ENCODE measurements at regions not wholly inside any gene's neighbourhood (a gene's known extent, or its start where the extent isn't known, plus 50 kb on each side); places are given as distances from the start of the nearest gene placed in this dataset.

GRCh38 chr17:70691150-70691549, 521.8 kb downstream of the KCNJ2 start:
- TF ChIP-seq CTCF (conservative IDR thresholded peaks at IDR 0.05) = no peak
- no peak for TF ChIP-seq ZFX (IDR thresholded peaks at IDR 0.05)
